HCT116 (cell line): ENCODE measurements at regions not wholly inside any gene's neighbourhood (a gene's known extent, or its start where the extent isn't known, plus 50 kb on each side); places are given as distances from the start of the nearest gene placed in this dataset.

ENCODE experiments used
- ATAC-seq: fragments of 200-7000 bp; cut with Tn5 transposase; 2 replicates; pipeline ENCODE4 v1.9.1; 2020; ENCODE audit warnings: mild to moderate bottlenecking, moderate library complexity
- BruUV-seq: library from RNA; stranded (reverse); fragments of 400-500 nt; replicated peaks from 2 replicates; lab custom pipeline; 2021; lab: Mats Ljungman, UMichigan
- CTCF ChIA-PET: fragments of 300-600 bp; sonication (Branson Sonifier 250); formaldehyde crosslinking; loops from one replicate; lab custom pipeline; 2021; ENCODE audit warnings: antibody characterized with exemption; lab: Charles Lee
- POLR2A ChIA-PET: fragments of 300-600, 350-600 bp; sonication (Branson Sonifier 250); formaldehyde crosslinking; loops from one replicate; lab custom pipeline; 2021; ENCODE audit warnings: antibody characterized with exemption; lab: Charles Lee
- RAD21 ChIA-PET, 2 experiments: fragments of 300-600 bp; sonication (Branson Sonifier 250); formaldehyde crosslinking; loops; one replicate each; lab custom pipeline; 2023; ENCODE audit warnings: low total read pairs in 2 of 2; ENCODE audit not compliant: uncharacterized antibody in 2 of 2, unreplicated experiment in 2 of 2, low non-redundant PET in 1 of 2; lab: Charles Lee
- DNase-seq: peaks from one replicate; pipeline ENCODE4 v3.0.0-alpha.2; 2010; ENCODE audit warnings: low read depth, low spot score
- H2AFZ ChIP-seq: fragments of 200-600 bp; shearing (Covaris generic), sonication (generic); 2 replicates; pipeline ENCODE4 v1.6.1; 2017; ENCODE audit warnings: low read depth, mixed run types, mixed read lengths, antibody characterized with exemption, low read length; ENCODE audit not compliant: poor library complexity, severe bottlenecking
- H3K27ac ChIP-seq: 2 replicates; pipeline ENCODE4 v1.5.1; 2012; ENCODE audit warnings: low read depth, low read length
- H3K27me3 ChIP-seq: fragments of 200-600 bp; sonication (generic); 2 replicates; pipeline ENCODE4 v1.6.1; 2016; ENCODE audit warnings: mixed run types, low read length, mixed read lengths; ENCODE audit not compliant: insufficient read depth
- H3K36me3 ChIP-seq, 2 experiments: fragments of 200-500 bp in 1 of 2; fragments of 200-600 bp in 1 of 2; sonication (Bioruptor generic) in 1 of 2; sonication (generic) in 1 of 2; 2 replicates each; pipeline versions ENCODE4 v1.5.1 to v1.6.1; 2014 to 2016; ENCODE audit warnings: low read length in 2 of 2, inconsistent platforms in 1 of 2, mixed read lengths in 1 of 2, mixed run types in 1 of 2; ENCODE audit not compliant: insufficient read depth in 2 of 2, control insufficient read depth in 1 of 2
- H3K4me1 ChIP-seq, 2 experiments: fragments of 200-600 bp in 1 of 2; sonication (generic) in 1 of 2; 2 replicates each; pipeline versions ENCODE4 v1.5.1 to v1.6.1; 2012 to 2017; ENCODE audit warnings: low read length in 2 of 2, inconsistent platforms in 1 of 2, mild to moderate bottlenecking in 1 of 2, mixed read lengths in 1 of 2, mixed run types in 1 of 2, moderate library complexity in 1 of 2; ENCODE audit not compliant: insufficient read depth in 2 of 2, control insufficient read depth in 1 of 2
- H3K4me2 ChIP-seq: fragments of 200-600 bp; sonication (generic); 2 replicates; pipeline ENCODE4 v1.6.1; 2017; ENCODE audit warnings: mixed run types, low read length, mixed read lengths
- H3K4me3 ChIP-seq, 2 experiments: fragments of 200-600 bp in 1 of 2; sonication (generic) in 1 of 2; replicated peaks in 1 of 2; 2 replicates each; pipeline ENCODE4 v1.5.1; 2011 to 2016; ENCODE audit warnings: low read length in 2 of 2, control low read depth in 1 of 2, low read depth in 1 of 2, mild to moderate bottlenecking in 1 of 2, mixed read lengths in 1 of 2, mixed run types in 1 of 2
- H3K79me2 ChIP-seq: fragments of 200-600 bp; sonication (generic); 2 replicates; pipeline ENCODE4 v1.6.1; 2017; ENCODE audit warnings: mild to moderate bottlenecking, mixed run types, low read length, moderate library complexity, mixed read lengths; ENCODE audit not compliant: insufficient read depth
- H3K9ac ChIP-seq: fragments of 200-600 bp; sonication (generic); 2 replicates; pipeline ENCODE4 v1.6.1; 2016; ENCODE audit warnings: low read length, mixed read lengths
- H3K9me2 ChIP-seq: fragments of 200-600 bp; sonication (generic), shearing (Covaris generic); 2 replicates; pipeline ENCODE4 v1.6.1; 2017; ENCODE audit warnings: mixed run types, mild to moderate bottlenecking, moderate library complexity; ENCODE audit not compliant: insufficient read depth
- H3K9me3 ChIP-seq, 2 experiments: fragments of 200-500 bp in 1 of 2; fragments of 200-600 bp in 1 of 2; sonication (Bioruptor generic) in 1 of 2; sonication (generic) in 1 of 2; 2 replicates each; pipeline ENCODE4 v1.6.1; 2014 to 2017; ENCODE audit warnings: low read length in 2 of 2, mixed read lengths in 2 of 2, inconsistent platforms in 1 of 2, low read depth in 1 of 2, mild to moderate bottlenecking in 1 of 2, mixed run types in 1 of 2, moderate library complexity in 1 of 2; ENCODE audit not compliant: control insufficient read depth in 1 of 2, insufficient read depth in 1 of 2
- H4K20me1 ChIP-seq: fragments of 200-600 bp; sonication (generic), shearing (Covaris generic); 2 replicates; pipeline ENCODE4 v1.6.1; 2017; ENCODE audit warnings: mixed run types, mild to moderate bottlenecking, moderate library complexity; ENCODE audit not compliant: insufficient read depth
- ATF3 ChIP-seq: IDR thresholded peaks from 2 replicates; pipeline ENCODE4 v1.6.1; 2012
- CBX3 ChIP-seq: IDR thresholded peaks from 2 replicates; pipeline ENCODE4 v1.6.1; 2012; ENCODE audit warnings: low read depth
- EGR1 ChIP-seq: IDR thresholded peaks from 2 replicates; pipeline ENCODE4 v1.6.1; 2012; ENCODE audit warnings: low read depth
- EZH2 ChIP-seq: fragments of 200-600 bp; sonication (generic); IDR thresholded peaks from 2 replicates; pipeline ENCODE4 v1.6.1; 2017; ENCODE audit warnings: antibody characterized with exemption, mixed run types
- EZH2phosphoT487 ChIP-seq: fragments of 200-600 bp; IDR thresholded peaks from 2 replicates; pipeline ENCODE4 v1.6.1; 2018; ENCODE audit warnings: antibody characterized with exemption, borderline replicate concordance
- FOSL1 ChIP-seq: IDR thresholded peaks from 2 replicates; pipeline ENCODE4 v1.6.1; 2012; ENCODE audit warnings: low read depth
- POLR2A ChIP-seq: IDR thresholded peaks from 2 replicates; pipeline ENCODE4 v1.7.0; 2011; ENCODE audit warnings: borderline replicate concordance; ENCODE audit not compliant: insufficient read depth, insufficient read length; ENCODE audit errors: extremely low read depth
- POLR2AphosphoS5 ChIP-seq: IDR thresholded peaks from 2 replicates; pipeline ENCODE4 v1.6.1; 2011; ENCODE audit warnings: mild to moderate bottlenecking, low read depth, low read length, moderate library complexity
- RAD21 ChIP-seq: IDR thresholded peaks from 2 replicates; pipeline ENCODE4 v1.6.1; 2012; ENCODE audit warnings: low read depth, mild to moderate bottlenecking
- SIN3A ChIP-seq: IDR thresholded peaks from 2 replicates; pipeline ENCODE4 v1.6.1; 2012; ENCODE audit warnings: low read depth
- SP1 ChIP-seq: IDR thresholded peaks from 2 replicates; pipeline ENCODE4 v1.6.1; 2012; ENCODE audit warnings: low read depth
- SRF ChIP-seq: IDR thresholded peaks from 2 replicates; pipeline ENCODE4 v1.6.1; 2012; ENCODE audit warnings: low read depth
- TCF7L2 ChIP-seq: IDR thresholded peaks from 2 replicates; pipeline ENCODE4 v1.7.0; 2011; ENCODE audit warnings: borderline replicate concordance, inconsistent platforms; ENCODE audit not compliant: insufficient read depth, insufficient read length; ENCODE audit errors: extremely low read depth
- YY1 ChIP-seq: IDR thresholded peaks from 2 replicates; pipeline ENCODE4 v1.6.1; 2011; ENCODE audit warnings: low read length, low read depth, moderate library complexity, mild to moderate bottlenecking; ENCODE audit not compliant: insufficient replicate concordance; ENCODE audit errors: extremely low read depth
- ZNF274 ChIP-seq: fragments of 200-500 bp; sonication (Bioruptor generic); IDR thresholded peaks from 2 replicates; pipeline ENCODE4 v1.6.1; 2014; ENCODE audit warnings: mild to moderate bottlenecking, low read depth, low read length, inconsistent platforms
- intact Hi-C: fragments of 100-400 bp; cut with micrococcal nuclease; formaldehyde crosslinking; loops from 2 replicates; pipeline ENCODE4 v1.10.0; 2022
- TF ChIP-seq, protein P1 (sequence below): IDR thresholded peaks from 2 replicates; pipeline ENCODE4 v1.6.1; 2012
- TF ChIP-seq, protein P2 (sequence below): IDR thresholded peaks from 2 replicates; pipeline ENCODE4 v1.6.1; 2011; ENCODE audit warnings: mild to moderate bottlenecking, low read length, moderate library complexity; ENCODE audit not compliant: insufficient replicate concordance; ENCODE audit errors: extremely low read depth

DNA sequence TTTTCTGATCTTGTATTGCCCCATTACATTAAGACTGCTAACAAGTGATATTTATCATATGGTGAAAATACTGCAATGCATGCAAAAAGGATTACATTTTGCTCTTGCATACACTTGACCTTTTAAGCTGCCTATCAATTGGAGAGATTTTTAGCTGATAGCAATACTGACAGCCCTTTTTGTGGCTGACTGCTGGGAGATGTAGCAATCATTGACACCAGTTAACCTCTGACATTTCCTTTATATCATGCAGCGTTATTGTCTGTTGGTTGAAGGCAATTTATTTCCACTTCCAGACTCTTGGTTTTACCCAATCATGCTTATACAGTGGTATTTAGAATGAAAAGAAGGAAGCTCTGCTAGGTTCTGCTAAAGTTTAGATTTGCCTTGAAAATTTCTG lies 364.0 kb downstream of the LMO7 start:
- Histone ChIP-seq H3K9ac (no peak overlapping the region), H3K27me3 (no peaks in the 10 kb centered on the region; the same call in 1 of the 2 replicates), H3K36me3 (no peaks in the 10 kb centered on the region), H3K4me2 (no peak overlapping the region), H2AFZ (no peak overlapping the region), H3K79me2 (no peaks in the 10 kb centered on the region), H4K20me1 (no peaks in the 10 kb centered on the region; the same call in 1 of the 2 replicates), H3K4me3 (no peak overlapping the region), H3K4me1 (no peaks in the 10 kb centered on the region), H3K9me3 (no peaks in the 10 kb centered on the region), H3K27ac (no peak overlapping the region), H3K9me2 (no peaks in the 10 kb centered on the region)
- intact Hi-C loops, result no loop called here
- CTCF ChIA-PET, result no interaction called here
- no peak for TF ChIP-seq SRF
- no peak for TF ChIP-seq RAD21
- no peak for TF ChIP-seq EGR1
- no peak for TF ChIP-seq CBX3
- no peak for TF ChIP-seq EZH2
- TF ChIP-seq POLR2AphosphoS5, result no peak
- no peak for TF ChIP-seq SIN3A
- RAD21 ChIA-PET, result no interaction called here
- POLR2A ChIA-PET, result no interaction called here
- DNase-seq (no peak), ATAC-seq (no peak)
- no TSS peak for BruUV-seq

DNA sequence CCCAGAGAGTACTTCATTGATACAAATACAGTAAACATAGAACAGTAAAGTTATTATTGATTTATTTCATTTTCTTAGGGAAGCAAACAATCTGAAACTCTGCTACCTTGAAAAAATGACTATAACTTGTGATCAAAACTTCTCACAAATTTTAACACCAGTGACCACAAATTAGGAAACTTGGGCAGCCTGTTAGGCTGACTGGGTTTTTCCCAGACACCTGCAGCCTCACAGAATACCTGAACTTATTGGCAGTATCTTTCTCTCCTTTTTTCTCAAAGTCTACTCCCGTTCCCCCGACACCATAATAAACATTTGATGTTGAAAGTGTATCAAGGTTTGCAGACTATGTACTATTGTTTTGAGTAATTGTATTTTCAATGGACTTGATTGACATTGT lies 360.5 kb downstream of the LMO7 start:
- Histone ChIP-seq H3K27me3 (no peaks in the 10 kb centered on the region), H2AFZ (no peak overlapping the region), H3K4me2 (no peak overlapping the region), H3K27ac (no peak overlapping the region), H3K79me2 (no peaks in the 10 kb centered on the region), H3K9me2 (no peaks in the 10 kb centered on the region), H4K20me1 (no peaks in the 10 kb centered on the region; the same call in 1 of the 2 replicates), H3K4me3 (no peak overlapping the region), H3K9me3 (no peaks in the 10 kb centered on the region), H3K36me3 (no peaks in the 10 kb centered on the region), H3K4me1 (no peaks in the 10 kb centered on the region), H3K9ac (no peak overlapping the region)
- ChIA-PET POLR2A (no interaction called here), RAD21 (no interaction called here), CTCF (no interaction called here)
- ATAC-seq (no peak), DNase-seq (no peak)
- intact Hi-C loops, result no loop called here
- no TSS peak for BruUV-seq
- TF ChIP-seq TCF7L2, result no peak
- no peak for TF ChIP-seq ATF3
- no peak for TF ChIP-seq POLR2A
- TF ChIP-seq FOSL1, result no peak
- no peak for TF ChIP-seq EGR1
- no peak for TF ChIP-seq ZNF274
- TF ChIP-seq, protein P1, sequence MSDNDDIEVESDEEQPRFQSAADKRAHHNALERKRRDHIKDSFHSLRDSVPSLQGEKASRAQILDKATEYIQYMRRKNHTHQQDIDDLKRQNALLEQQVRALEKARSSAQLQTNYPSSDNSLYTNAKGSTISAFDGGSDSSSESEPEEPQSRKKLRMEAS, result no peak
- TF ChIP-seq EZH2phosphoT487, result no peak
- no peak for TF ChIP-seq RAD21
- TF ChIP-seq, protein P2, sequence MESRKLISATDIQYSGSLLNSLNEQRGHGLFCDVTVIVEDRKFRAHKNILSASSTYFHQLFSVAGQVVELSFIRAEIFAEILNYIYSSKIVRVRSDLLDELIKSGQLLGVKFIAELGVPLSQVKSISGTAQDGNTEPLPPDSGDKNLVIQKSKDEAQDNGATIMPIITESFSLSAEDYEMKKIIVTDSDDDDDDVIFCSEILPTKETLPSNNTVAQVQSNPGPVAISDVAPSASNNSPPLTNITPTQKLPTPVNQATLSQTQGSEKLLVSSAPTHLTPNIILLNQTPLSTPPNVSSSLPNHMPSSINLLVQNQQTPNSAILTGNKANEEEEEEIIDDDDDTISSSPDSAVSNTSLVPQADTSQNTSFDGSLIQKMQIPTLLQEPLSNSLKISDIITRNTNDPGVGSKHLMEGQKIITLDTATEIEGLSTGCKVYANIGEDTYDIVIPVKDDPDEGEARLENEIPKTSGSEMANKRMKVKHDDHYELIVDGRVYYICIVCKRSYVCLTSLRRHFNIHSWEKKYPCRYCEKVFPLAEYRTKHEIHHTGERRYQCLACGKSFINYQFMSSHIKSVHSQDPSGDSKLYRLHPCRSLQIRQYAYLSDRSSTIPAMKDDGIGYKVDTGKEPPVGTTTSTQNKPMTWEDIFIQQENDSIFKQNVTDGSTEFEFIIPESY, result no peak
- no peak for TF ChIP-seq SP1
- TF ChIP-seq YY1, result no peak
- no peak for TF ChIP-seq SRF
